Gastroesophageal sphincter (tissue), 3 donors: ENCODE measurements at regions not wholly inside any gene's neighbourhood (a gene's known extent, or its start where the extent isn't known, plus 50 kb on each side); places are given as distances from the start of the nearest gene placed in this dataset.

Source experiments
- CTCF ChIP-seq, 4 experiments: fragments of 200-600 bp in 2 of 4; fragments of 450-650 bp in 2 of 4; sonication (generic) in 1 of 4; IDR thresholded peaks; one replicate each; pipeline ENCODE4 v1.5.1; 2017 to 2019; ENCODE audit warnings: antibody characterized with exemption in 4 of 4, mild to moderate bottlenecking in 2 of 4, moderate library complexity in 2 of 4
- EP300 ChIP-seq: sonication (generic); formaldehyde crosslinking; IDR thresholded peaks from one replicate; pipeline ENCODE4 v1.6.1; 2017; ENCODE audit warnings: antibody characterized with exemption, mild to moderate bottlenecking
- POLR2A ChIP-seq, 2 donors: fragments of 450-650 bp; IDR thresholded peaks; one replicate each; pipeline ENCODE4 v1.6.1; 2017; ENCODE audit warnings: antibody characterized with exemption in 2 of 2, mild to moderate bottlenecking in 2 of 2, moderate library complexity in 1 of 2
- POLR2AphosphoS5 ChIP-seq: sonication (generic); formaldehyde crosslinking; IDR thresholded peaks from one replicate; pipeline ENCODE4 v1.6.1; 2017; ENCODE audit warnings: antibody characterized with exemption

GRCh38 chr6:105499136-105499870, 96.4 kb upstream of the PREP start:
- TF ChIP-seq CTCF (IDR thresholded peaks at IDR 0.05) (no peak), POLR2A (IDR thresholded peaks at IDR 0.05) (no peak), EP300 (no peak), POLR2AphosphoS5 (no peak)
